ENCODE measurements at regions not wholly inside any gene's neighbourhood (a gene's known extent, or its start where the extent isn't known, plus 50 kb on each side); places are given as distances from the start of the nearest gene placed in this dataset.

DNA sequence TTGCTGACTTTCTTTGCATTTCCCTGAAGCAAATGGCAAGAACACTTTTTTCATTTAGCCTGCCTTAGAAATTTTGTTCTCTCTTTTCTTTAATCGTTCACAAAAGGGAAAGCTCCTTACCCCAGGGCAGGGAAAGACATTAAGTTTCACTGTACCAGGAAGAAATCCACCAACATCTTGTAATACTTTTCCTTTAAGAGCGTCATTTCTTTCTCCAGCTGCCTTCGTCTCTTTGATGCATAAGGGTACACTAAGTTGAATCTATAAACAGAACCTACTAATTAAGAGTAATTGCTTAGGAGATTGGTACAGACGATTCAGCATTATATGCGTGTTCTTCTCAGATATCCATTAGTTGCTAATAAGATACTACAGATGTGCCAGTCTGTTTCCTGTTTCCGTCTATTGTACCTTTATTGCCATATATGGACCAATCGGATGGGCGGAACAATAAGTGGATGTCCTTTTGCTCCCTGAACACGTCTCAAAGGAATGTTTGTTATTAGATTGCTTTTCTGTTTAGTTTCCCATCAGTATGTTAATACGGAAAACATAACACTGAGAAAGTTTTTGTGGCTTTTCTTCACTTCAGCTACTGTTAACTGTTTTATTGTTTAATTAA is 276.7 kb upstream of the RARB start (continued):
- TF ChIP-seq, protein P1, sequence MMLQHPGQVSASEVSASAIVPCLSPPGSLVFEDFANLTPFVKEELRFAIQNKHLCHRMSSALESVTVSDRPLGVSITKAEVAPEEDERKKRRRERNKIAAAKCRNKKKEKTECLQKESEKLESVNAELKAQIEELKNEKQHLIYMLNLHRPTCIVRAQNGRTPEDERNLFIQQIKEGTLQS (IDR thresholded peaks at IDR 0.05; ENCODE audit: insufficient read depth, low read depth, low read length), result no peak
- no peak for TF ChIP-seq TAF7 (optimal IDR thresholded peaks at IDR 0.05; ENCODE audit: borderline replicate concordance, low read depth, low read length)

Measured in H1 (cell line).